Mesenchymal stem cell (in vitro differentiated cells and primary cell): ENCODE measurements at regions not wholly inside any gene's neighbourhood (a gene's known extent, or its start where the extent isn't known, plus 50 kb on each side); places are given as distances from the start of the nearest gene placed in this dataset.

Experiments used
- DNase-seq: peaks from one replicate; pipeline ENCODE4 v3.0.0-alpha.2; 2013
- H2AFZ ChIP-seq: one replicate; pipeline ENCODE4 v1.6.1; 2013; ENCODE audit warnings: low read depth, mild to moderate bottlenecking, control low read depth, inconsistent platforms, low read length, moderate library complexity
- H2AK5ac ChIP-seq: 2 replicates; pipeline ENCODE4 v1.6.1; 2013; ENCODE audit warnings: low read length, moderate library complexity, mild to moderate bottlenecking, inconsistent platforms; ENCODE audit not compliant: severe bottlenecking
- H2BK120ac ChIP-seq: one replicate; pipeline ENCODE4 v1.6.1; 2013; ENCODE audit warnings: low read depth, mild to moderate bottlenecking, inconsistent platforms, low read length, moderate library complexity
- H2BK12ac ChIP-seq, 2 experiments: one replicate each; pipeline ENCODE4 v1.6.1; 2013; ENCODE audit warnings: inconsistent platforms in 2 of 2, low read length in 2 of 2, mild to moderate bottlenecking in 2 of 2, moderate library complexity in 2 of 2, control low read depth in 1 of 2
- H2BK15ac ChIP-seq: one replicate; pipeline ENCODE4 v1.6.1; 2013; ENCODE audit warnings: mild to moderate bottlenecking, low read depth, inconsistent platforms; ENCODE audit not compliant: poor library complexity, severe bottlenecking
- H2BK5ac ChIP-seq: 2 replicates; pipeline ENCODE4 v1.6.1; 2013; ENCODE audit warnings: low read depth, mild to moderate bottlenecking, low read length, control low read depth, inconsistent platforms; ENCODE audit not compliant: poor library complexity, severe bottlenecking
- H3K14ac ChIP-seq, 2 experiments: one replicate each; pipeline ENCODE4 v1.6.1; 2013; ENCODE audit warnings: inconsistent platforms in 2 of 2, low read length in 2 of 2, control low read depth in 1 of 2, mild to moderate bottlenecking in 1 of 2, moderate library complexity in 1 of 2
- H3K18ac ChIP-seq, 2 experiments: one replicate each; pipeline ENCODE4 v1.6.1; 2013; ENCODE audit warnings: inconsistent platforms in 2 of 2, low read length in 2 of 2, control low read depth in 1 of 2, low read depth in 1 of 2, mild to moderate bottlenecking in 1 of 2
- H3K23ac ChIP-seq, 2 experiments: one replicate each; pipeline ENCODE4 v1.6.1; 2013; ENCODE audit warnings: inconsistent platforms in 2 of 2, low read length in 2 of 2, mild to moderate bottlenecking in 2 of 2, moderate library complexity in 2 of 2, control low read depth in 1 of 2
- H3K27ac ChIP-seq: 2 replicates; pipeline ENCODE4 v1.5.1; 2013; ENCODE audit warnings: mild to moderate bottlenecking, moderate library complexity, low read length, control low read depth, inconsistent platforms; ENCODE audit not compliant: poor library complexity, severe bottlenecking
- H3K27me3 ChIP-seq, 2 experiments: 2 replicates each; pipeline versions ENCODE4 v1.6.1 to v1.7.0; 2013; ENCODE audit warnings: low read length in 2 of 2, mild to moderate bottlenecking in 2 of 2, moderate library complexity in 2 of 2, control low read depth in 1 of 2, inconsistent platforms in 1 of 2; ENCODE audit not compliant: control insufficient read depth in 1 of 2, insufficient read depth in 1 of 2
- H3K36me3 ChIP-seq, 2 experiments: 2 replicates each; pipeline versions ENCODE4 v1.6.1 to v1.7.0; 2013; ENCODE audit warnings: low read length in 2 of 2, control low read depth in 1 of 2, inconsistent platforms in 1 of 2, low read depth in 1 of 2, mild to moderate bottlenecking in 1 of 2; ENCODE audit not compliant: insufficient read depth in 2 of 2, control insufficient read depth in 1 of 2
- H3K4ac ChIP-seq, 2 experiments: one replicate each; pipeline ENCODE4 v1.6.1; 2013; ENCODE audit warnings: inconsistent platforms in 2 of 2, low read length in 2 of 2, mild to moderate bottlenecking in 2 of 2, moderate library complexity in 2 of 2, control low read depth in 1 of 2, low read depth in 1 of 2
- H3K4me1 ChIP-seq: 2 replicates; pipeline ENCODE4 v1.6.1; 2013; ENCODE audit warnings: low read depth, low read length, control low read depth; ENCODE audit not compliant: control insufficient read depth, insufficient read depth
- H3K4me2 ChIP-seq: 2 replicates; pipeline ENCODE4 v1.6.1; 2013; ENCODE audit warnings: low read length, mild to moderate bottlenecking, inconsistent platforms; ENCODE audit not compliant: poor library complexity, severe bottlenecking
- H3K4me3 ChIP-seq, 2 experiments: 2 replicates each; pipeline versions ENCODE4 v1.5.1 to v1.7.0; 2013; ENCODE audit warnings: low read length in 2 of 2, mild to moderate bottlenecking in 2 of 2, control low read depth in 1 of 2, low read depth in 1 of 2; ENCODE audit not compliant: insufficient read depth in 1 of 2
- H3K79me1 ChIP-seq: replicated peaks from 2 replicates; pipeline ENCODE4 v1.6.1; 2013; ENCODE audit warnings: mild to moderate bottlenecking, control low read depth, low read length, inconsistent platforms; ENCODE audit not compliant: poor library complexity, severe bottlenecking
- H3K9ac ChIP-seq: 2 replicates; pipeline ENCODE4 v1.7.0; 2013; ENCODE audit warnings: mild to moderate bottlenecking, low read length, moderate library complexity
- H3K9me3 ChIP-seq: 2 replicates; pipeline ENCODE4 v1.7.0; 2013; ENCODE audit warnings: mild to moderate bottlenecking, low read length; ENCODE audit not compliant: control insufficient read depth
- H4K8ac ChIP-seq: one replicate; pipeline ENCODE4 v1.6.1; 2013; ENCODE audit warnings: inconsistent platforms, mild to moderate bottlenecking, low read length, moderate library complexity
- H4K91ac ChIP-seq: one replicate; pipeline ENCODE4 v1.6.1; 2013; ENCODE audit warnings: mild to moderate bottlenecking, low read length, inconsistent platforms
- WGBS: methylation state at CpG from one replicate; pipeline ENCODE4 v1.1.7; 2013; ENCODE audit warnings: mixed read lengths; 5-methylcytosine and 5-hydroxymethylcytosine counted together

DNA sequence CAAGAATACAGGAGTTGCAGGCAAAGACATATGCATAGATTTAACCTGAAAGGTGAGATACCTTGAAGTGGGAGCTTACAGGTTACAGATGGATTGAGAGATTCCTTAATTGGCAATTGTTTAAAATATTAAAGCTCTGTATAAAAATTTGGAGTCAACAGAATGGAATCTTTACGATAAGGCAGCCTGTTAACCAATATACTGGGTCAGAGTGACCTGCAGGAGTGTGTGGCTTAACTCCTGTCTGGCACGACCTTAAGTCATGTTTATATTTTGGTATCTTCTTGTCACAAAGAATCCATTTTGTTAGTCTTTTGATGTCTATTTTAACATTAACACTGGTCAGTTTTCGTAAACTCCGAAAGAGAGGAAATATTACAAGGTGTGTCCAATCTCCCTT is 1058.2 kb upstream of the CRIM1 start:
- H3K79me1 ChIP-seq = no peaks in the 10 kb centered on the region
- H3K4ac ChIP-seq = no peak overlapping the region
- H3K4me3 ChIP-seq = no peak overlapping the region
- no peak overlapping the region for H3K23ac ChIP-seq
- H2BK15ac ChIP-seq = no peak overlapping the region
- no peak overlapping the region for H4K91ac ChIP-seq
- H3K4me2 ChIP-seq = no peak overlapping the region
- no peaks in the 10 kb centered on the region for H3K27me3 ChIP-seq
- no peak overlapping the region for H2BK12ac ChIP-seq
- H2AK5ac ChIP-seq = no peak overlapping the region
- 92% methylated on average over 1 of the region's 4 CpGs for WGBS
- no peak overlapping the region for H3K9ac ChIP-seq
- DNase-seq = no peak
- H3K9me3 ChIP-seq = no peaks in the 10 kb centered on the region
- H2AFZ ChIP-seq = no peak overlapping the region
- H3K14ac ChIP-seq = no peak overlapping the region
- H2BK120ac ChIP-seq = no peak overlapping the region
- H3K4me1 ChIP-seq = no peaks in the 10 kb centered on the region
- H3K36me3 ChIP-seq = no peaks in the 10 kb centered on the region
- no peak overlapping the region for H3K18ac ChIP-seq
- no peak overlapping the region for H4K8ac ChIP-seq
- H3K27ac ChIP-seq = no peak overlapping the region
- H2BK5ac ChIP-seq = no peak overlapping the region

DNA sequence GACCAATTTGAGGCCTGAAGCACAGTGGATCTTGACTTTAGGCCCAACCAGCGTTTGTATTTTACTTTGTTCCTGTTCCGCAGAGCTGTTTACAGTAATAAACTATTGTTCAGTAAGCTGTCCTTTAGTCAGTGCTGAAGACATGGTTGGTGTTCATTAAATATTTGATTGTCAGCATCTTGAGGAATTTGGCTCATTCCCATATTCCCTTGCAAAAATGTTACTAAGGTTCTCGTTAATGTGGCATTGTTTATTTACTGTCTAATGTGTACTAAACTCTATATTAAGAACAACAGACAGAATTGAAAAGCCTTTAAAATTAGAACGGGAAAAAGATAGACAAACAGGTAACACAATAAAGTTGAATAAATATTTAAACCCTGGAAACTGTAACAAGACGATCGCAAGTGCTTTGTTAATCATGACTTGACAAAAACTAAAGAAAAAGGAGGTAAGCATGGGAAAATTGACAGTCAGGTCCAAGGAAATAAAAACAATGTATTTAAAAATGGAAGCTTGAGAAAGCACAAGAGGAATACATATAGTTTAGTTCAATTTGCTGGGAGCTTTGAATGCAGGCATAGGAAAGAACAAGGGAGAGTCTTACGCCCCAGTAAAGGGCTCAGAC is 1060.8 kb upstream of the CRIM1 start:
- Histone ChIP-seq H2BK15ac (no peak overlapping the region), H3K4me3 (no peak overlapping the region), H2AK5ac (no peak overlapping the region), H3K79me1 (no peaks in the 10 kb centered on the region), H3K27ac (no peak overlapping the region), H3K4me2 (no peak overlapping the region), H4K91ac (no peak overlapping the region), H2BK120ac (no peak overlapping the region), H3K36me3 (no peaks in the 10 kb centered on the region), H3K9me3 (no peaks in the 10 kb centered on the region), H3K18ac (no peak overlapping the region), H4K8ac (no peak overlapping the region), H2BK12ac (no peak overlapping the region), H3K4me1 (no peaks in the 10 kb centered on the region), H3K23ac (no peak overlapping the region), H3K14ac (no peak overlapping the region), H3K9ac (no peak overlapping the region), H3K4ac (no peak overlapping the region), H3K27me3 (no peaks in the 10 kb centered on the region), H2AFZ (no peak overlapping the region), H2BK5ac (no peak overlapping the region)
- no peak for DNase-seq
- 90% methylated on average over 4 of the region's 7 CpGs for WGBS

DNA sequence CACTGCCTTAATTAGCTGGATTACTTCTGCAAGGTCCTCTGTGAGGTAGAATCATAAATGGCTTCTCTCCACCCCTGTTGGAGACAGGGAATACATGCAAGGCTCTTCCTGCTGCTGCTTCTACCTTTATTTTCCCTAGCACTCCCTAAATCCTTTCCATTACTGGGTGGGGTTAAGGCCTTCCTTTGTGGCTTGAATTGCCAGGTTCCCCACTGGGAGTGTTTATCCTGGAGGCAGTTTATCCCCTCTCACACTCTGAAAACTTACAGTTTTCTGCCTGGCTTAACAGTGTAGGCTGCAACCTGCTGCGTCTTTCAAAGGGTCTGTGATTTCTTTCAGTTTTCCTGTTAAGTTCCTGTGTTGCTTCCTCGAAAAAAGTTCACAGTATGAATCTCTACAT is 1062.3 kb upstream of the CRIM1 start:
- Histone ChIP-seq H3K4ac (no peak overlapping the region), H2BK5ac (no peak overlapping the region), H4K91ac (no peak overlapping the region), H3K4me1 (no peaks in the 10 kb centered on the region), H3K9ac (no peak overlapping the region), H2AFZ (no peak overlapping the region), H3K79me1 (no peaks in the 10 kb centered on the region), H3K23ac (no peak overlapping the region), H2BK12ac (no peak overlapping the region), H4K8ac (no peak overlapping the region), H3K27me3 (no peaks in the 10 kb centered on the region), H3K4me3 (no peak overlapping the region), H2BK120ac (no peak overlapping the region), H2AK5ac (no peak overlapping the region), H3K4me2 (no peak overlapping the region), H3K9me3 (no peaks in the 10 kb centered on the region), H3K27ac (no peak overlapping the region), H3K18ac (no peak overlapping the region), H3K14ac (no peak overlapping the region), H3K36me3 (no peaks in the 10 kb centered on the region), H2BK15ac (no peak overlapping the region)
- 64% methylated on average over 2 of the region's 2 CpGs for WGBS
- no peak for DNase-seq

DNA sequence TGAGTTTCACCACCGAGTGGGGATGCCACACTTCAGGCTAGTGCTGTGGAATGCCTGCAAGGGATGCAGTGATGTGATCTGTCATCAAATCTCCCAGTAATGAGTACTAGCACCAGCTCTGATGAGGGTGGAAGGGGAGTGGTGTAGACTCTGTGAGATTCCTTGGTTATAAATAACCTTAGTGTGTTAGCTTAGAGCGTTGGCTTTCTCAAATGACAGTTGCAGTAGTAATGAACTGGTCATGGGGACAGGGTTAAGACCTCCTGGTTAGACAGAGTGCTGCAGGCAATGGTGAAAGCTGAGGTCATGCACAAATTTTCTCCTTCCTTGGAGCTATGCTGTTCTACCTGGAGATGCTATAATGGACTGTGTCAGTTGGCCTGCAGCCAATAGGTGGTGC is 1063.4 kb upstream of the CRIM1 start:
- H2AFZ ChIP-seq = no peak overlapping the region
- H3K4me1 ChIP-seq = no peaks in the 10 kb centered on the region
- H3K36me3 ChIP-seq = no peaks in the 10 kb centered on the region
- no peak overlapping the region for H2AK5ac ChIP-seq
- H2BK15ac ChIP-seq = no peak overlapping the region
- no peak for DNase-seq
- no peak overlapping the region for H3K14ac ChIP-seq
- no peaks in the 10 kb centered on the region for H3K9me3 ChIP-seq
- no peak overlapping the region for H3K4ac ChIP-seq
- no peak overlapping the region for H3K9ac ChIP-seq
- no peaks in the 10 kb centered on the region for H3K79me1 ChIP-seq
- no peak overlapping the region for H3K18ac ChIP-seq
- H4K8ac ChIP-seq = no peak overlapping the region
- no peak overlapping the region for H3K27ac ChIP-seq
- H2BK5ac ChIP-seq = no peak overlapping the region
- H3K4me3 ChIP-seq = no peak overlapping the region
- no peak overlapping the region for H2BK120ac ChIP-seq
- H4K91ac ChIP-seq = no peak overlapping the region
- WGBS = 77% methylated on average over 2 of the region's 2 CpGs
- no peak overlapping the region for H2BK12ac ChIP-seq
- H3K27me3 ChIP-seq = no peaks in the 10 kb centered on the region
- H3K23ac ChIP-seq = no peak overlapping the region
- no peak overlapping the region for H3K4me2 ChIP-seq
